AG04450 (cell line): ENCODE measurements at regions not wholly inside any gene's neighbourhood (a gene's known extent, or its start where the extent isn't known, plus 50 kb on each side); places are given as distances from the start of the nearest gene placed in this dataset.

Source experiments
- CTCF ChIA-PET: fragments of 300-600, 350-600 bp; formaldehyde crosslinking; extraction: SDS; loops from one replicate; lab custom pipeline; 2022; ENCODE audit warnings: antibody characterized with exemption, inconsistent platforms; lab: Charles Lee
- POLR2A ChIA-PET: fragments of 350-600 bp; formaldehyde crosslinking; extraction: SDS; loops from one replicate; lab custom pipeline; 2021; ENCODE audit warnings: antibody characterized with exemption, inconsistent platforms; lab: Yijun Ruan, JAX
- DNase-seq: peaks from one replicate; pipeline ENCODE4 v3.0.0-alpha.2; 2011; ENCODE audit warnings: low read depth, low spot score
- H3K27ac ChIP-seq: one replicate; pipeline ENCODE4 v1.5.1; 2012; ENCODE audit warnings: low read depth, low read length, control low read depth
- H3K27me3 ChIP-seq: one replicate; pipeline ENCODE4 v1.6.0; 2012; ENCODE audit warnings: low read length; ENCODE audit not compliant: control insufficient read depth, insufficient read depth
- H3K4me3 ChIP-seq: 2 replicates; pipeline ENCODE4 v1.5.1; 2011; ENCODE audit warnings: mild to moderate bottlenecking, low read depth, low read length, control low read depth
- H3K9me3 ChIP-seq: 2 replicates; pipeline ENCODE4 v1.5.1; 2012; ENCODE audit warnings: low read length; ENCODE audit not compliant: control insufficient read depth, insufficient read depth
- CTCF ChIP-seq: IDR thresholded peaks from 2 replicates; pipeline ENCODE4 v1.5.1; 2011; ENCODE audit warnings: low read depth, low read length, control low read depth, inconsistent platforms

GRCh38 chr4:107518076-107518475 lies 202.0 kb downstream of the PAPSS1 start:
- CTCF ChIA-PET = interaction anchor here (0.5 kb wide), 1 partner anchor 85 kb away, joined by 3 read pairs; no protein-coding TSS in a partner anchor
- H3K4me3 ChIP-seq = no peak overlapping the region
- H3K27ac ChIP-seq = no peak overlapping the region
- no peak for DNase-seq
- peaks cover 3% of the 10 kb centered on the region for H3K27me3 ChIP-seq
- no peak for TF ChIP-seq CTCF
- no peaks in the 10 kb centered on the region for H3K9me3 ChIP-seq
- POLR2A ChIA-PET = no interaction called here

GRCh38 chr4:107512549-107512948 lies 207.5 kb downstream of the PAPSS1 start:
- no peak for DNase-seq
- no peak overlapping the region for H3K4me3 ChIP-seq
- no peaks in the 10 kb centered on the region for H3K27me3 ChIP-seq
- ChIA-PET CTCF (no interaction called here), POLR2A (no interaction called here)
- TF ChIP-seq CTCF = no peak
- H3K9me3 ChIP-seq = no peaks in the 10 kb centered on the region
- H3K27ac ChIP-seq = no peak overlapping the region

GRCh38 chr4:107509615-107510014 lies 210.4 kb downstream of the PAPSS1 start:
- Histone ChIP-seq H3K4me3 (no peak overlapping the region), H3K27ac (no peak overlapping the region), H3K27me3 (no peaks in the 10 kb centered on the region), H3K9me3 (no peaks in the 10 kb centered on the region)
- no peak for TF ChIP-seq CTCF
- POLR2A ChIA-PET = no interaction called here
- CTCF ChIA-PET = no interaction called here
- no peak for DNase-seq

- Histone ChIP-seq H3K9me3 (no peaks in the 10 kb centered on the region), H3K27ac (no peak overlapping the region), H3K27me3 (no peaks in the 10 kb centered on the region), H3K4me3 (no peak overlapping the region)
- POLR2A ChIA-PET = no interaction called here
- DNase-seq = no peak
- TF ChIP-seq CTCF = no peak
- CTCF ChIA-PET = interaction anchor here (0.7 to 0.8 kb wide), 2 partner anchors 28 to 318 kb away, joined by 4 read pairs; no protein-coding TSS in a partner anchor
Measured at GRCh38 chr4:107500551-107500950, 219.5 kb downstream of the PAPSS1 start.

GRCh38 chr4:107497054-107497453 lies 223.0 kb downstream of the PAPSS1 start:
- Histone ChIP-seq H3K27me3 (no peaks in the 10 kb centered on the region), H3K9me3 (no peaks in the 10 kb centered on the region), H3K27ac (no peak overlapping the region), H3K4me3 (no peak overlapping the region)
- CTCF ChIA-PET = no interaction called here
- DNase-seq = no peak
- no peak for TF ChIP-seq CTCF
- POLR2A ChIA-PET = no interaction called here
